ENCODE measurements at regions not wholly inside any gene's neighbourhood (a gene's known extent, or its start where the extent isn't known, plus 50 kb on each side); places are given as distances from the start of the nearest gene placed in this dataset.

- TF ChIP-seq, protein P1, sequence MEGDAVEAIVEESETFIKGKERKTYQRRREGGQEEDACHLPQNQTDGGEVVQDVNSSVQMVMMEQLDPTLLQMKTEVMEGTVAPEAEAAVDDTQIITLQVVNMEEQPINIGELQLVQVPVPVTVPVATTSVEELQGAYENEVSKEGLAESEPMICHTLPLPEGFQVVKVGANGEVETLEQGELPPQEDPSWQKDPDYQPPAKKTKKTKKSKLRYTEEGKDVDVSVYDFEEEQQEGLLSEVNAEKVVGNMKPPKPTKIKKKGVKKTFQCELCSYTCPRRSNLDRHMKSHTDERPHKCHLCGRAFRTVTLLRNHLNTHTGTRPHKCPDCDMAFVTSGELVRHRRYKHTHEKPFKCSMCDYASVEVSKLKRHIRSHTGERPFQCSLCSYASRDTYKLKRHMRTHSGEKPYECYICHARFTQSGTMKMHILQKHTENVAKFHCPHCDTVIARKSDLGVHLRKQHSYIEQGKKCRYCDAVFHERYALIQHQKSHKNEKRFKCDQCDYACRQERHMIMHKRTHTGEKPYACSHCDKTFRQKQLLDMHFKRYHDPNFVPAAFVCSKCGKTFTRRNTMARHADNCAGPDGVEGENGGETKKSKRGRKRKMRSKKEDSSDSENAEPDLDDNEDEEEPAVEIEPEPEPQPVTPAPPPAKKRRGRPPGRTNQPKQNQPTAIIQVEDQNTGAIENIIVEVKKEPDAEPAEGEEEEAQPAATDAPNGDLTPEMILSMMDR (IDR thresholded peaks at IDR 0.05), result no peak
- TF ChIP-seq EZH2 (IDR thresholded peaks at IDR 0.05; ENCODE audit: borderline replicate concordance, insufficient read depth, low read depth, low read length, poor library complexity, severe bottlenecking), result no peak
Observed at GRCh38 chr2:19833978-19834377, 67.8 kb downstream of the TTC32 start.

All from B cell (primary cell).